ENCODE measurements at regions not wholly inside any gene's neighbourhood (a gene's known extent, or its start where the extent isn't known, plus 50 kb on each side); places are given as distances from the start of the nearest gene placed in this dataset.
"Not testable (repeated sequence)": the region's sequence is repeated elsewhere in the genome, so short reads cannot be mapped to it uniquely, and the experiment has no call there.

DNA sequence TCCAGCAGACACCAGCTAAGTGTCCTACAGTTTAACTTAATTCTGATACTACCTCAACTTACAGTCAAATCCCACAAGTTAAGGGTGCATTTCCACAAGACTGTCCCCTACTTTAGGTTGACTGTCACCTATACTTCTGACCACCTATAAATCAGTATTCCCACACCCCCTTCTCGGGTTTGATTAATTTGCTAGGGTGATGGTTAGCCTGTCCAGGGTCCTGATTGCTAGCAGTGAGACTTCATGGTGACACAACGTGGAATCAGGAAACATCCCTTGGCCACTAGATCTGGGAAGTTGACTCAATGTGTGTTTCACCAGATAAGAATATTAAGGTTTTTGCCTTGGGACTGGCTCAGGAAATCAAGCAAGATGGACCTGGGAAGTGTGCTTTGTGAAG is 88.4 kb downstream of the OR13A1 start:
- no peak for DNase-seq (ENCODE audit: low spot score)
- H3K27ac Mint-ChIP-seq (ENCODE audit: unreplicated experiment), result no peak overlapping the region
- no peaks in the 10 kb centered on the region for H3K36me3 Mint-ChIP-seq (ENCODE audit: low read depth)
- peaks cover 18% of the 10 kb centered on the region for H3K9me3 Mint-ChIP-seq (ENCODE audit: low read depth)
- TF ChIP-seq, protein P1, sequence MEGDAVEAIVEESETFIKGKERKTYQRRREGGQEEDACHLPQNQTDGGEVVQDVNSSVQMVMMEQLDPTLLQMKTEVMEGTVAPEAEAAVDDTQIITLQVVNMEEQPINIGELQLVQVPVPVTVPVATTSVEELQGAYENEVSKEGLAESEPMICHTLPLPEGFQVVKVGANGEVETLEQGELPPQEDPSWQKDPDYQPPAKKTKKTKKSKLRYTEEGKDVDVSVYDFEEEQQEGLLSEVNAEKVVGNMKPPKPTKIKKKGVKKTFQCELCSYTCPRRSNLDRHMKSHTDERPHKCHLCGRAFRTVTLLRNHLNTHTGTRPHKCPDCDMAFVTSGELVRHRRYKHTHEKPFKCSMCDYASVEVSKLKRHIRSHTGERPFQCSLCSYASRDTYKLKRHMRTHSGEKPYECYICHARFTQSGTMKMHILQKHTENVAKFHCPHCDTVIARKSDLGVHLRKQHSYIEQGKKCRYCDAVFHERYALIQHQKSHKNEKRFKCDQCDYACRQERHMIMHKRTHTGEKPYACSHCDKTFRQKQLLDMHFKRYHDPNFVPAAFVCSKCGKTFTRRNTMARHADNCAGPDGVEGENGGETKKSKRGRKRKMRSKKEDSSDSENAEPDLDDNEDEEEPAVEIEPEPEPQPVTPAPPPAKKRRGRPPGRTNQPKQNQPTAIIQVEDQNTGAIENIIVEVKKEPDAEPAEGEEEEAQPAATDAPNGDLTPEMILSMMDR (IDR thresholded peaks at IDR 0.05), result no peak
- no peak overlapping the region for H3K4me3 Mint-ChIP-seq (ENCODE audit: unreplicated experiment)
- H3K27me3 Mint-ChIP-seq (ENCODE audit: low read depth), result peaks cover 44% of the 10 kb centered on the region
- no peaks in the 10 kb centered on the region for H3K4me1 Mint-ChIP-seq (ENCODE audit: low read depth)

DNA sequence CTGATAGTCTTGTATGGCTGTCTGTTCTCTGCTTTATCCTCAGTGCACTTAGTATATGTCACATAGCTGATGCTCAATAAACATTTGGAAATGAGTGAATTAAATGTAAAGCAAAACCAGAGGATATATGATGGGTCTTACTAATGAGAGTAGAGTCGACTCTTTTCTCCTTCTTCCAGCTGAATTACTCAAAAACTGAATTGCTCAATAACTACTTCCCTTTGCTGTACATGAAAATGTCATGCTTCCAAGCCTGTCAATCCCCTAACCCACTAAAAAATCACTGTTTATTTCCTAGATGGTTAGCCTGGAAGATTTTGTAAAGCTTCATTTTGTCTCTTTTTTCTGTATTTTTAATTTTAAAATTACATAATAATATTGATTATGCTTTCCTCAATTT is 88.0 kb downstream of the OR13A1 start:
- Mint-ChIP-seq H3K4me3 (ENCODE audit: unreplicated experiment) (no peak overlapping the region), H3K27ac (ENCODE audit: unreplicated experiment) (no peak overlapping the region)
- TF ChIP-seq, protein P1 (IDR thresholded peaks at IDR 0.05), result no peak

DNA sequence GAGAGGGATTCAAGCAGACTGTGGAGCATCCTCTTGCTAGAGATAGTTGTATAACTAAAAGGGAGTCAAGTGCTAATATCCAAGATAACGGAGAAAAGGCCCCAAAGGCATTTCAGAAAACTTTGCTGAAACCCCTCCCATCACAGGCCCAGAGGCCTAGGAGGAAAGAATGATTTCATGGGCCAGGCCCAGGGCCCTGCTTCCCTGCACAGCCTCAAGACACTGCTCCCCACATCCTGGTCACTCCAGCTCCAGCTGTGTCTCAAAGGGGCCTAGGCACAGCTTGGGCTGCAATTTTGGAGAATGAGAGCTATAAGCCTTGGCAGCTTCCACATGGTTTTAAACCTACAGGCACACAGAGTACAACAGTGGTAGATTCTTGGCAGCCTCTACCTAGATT is 85.6 kb downstream of the OR13A1 start:
- H3K27ac Mint-ChIP-seq (ENCODE audit: unreplicated experiment), result no peak overlapping the region
- H3K4me1 Mint-ChIP-seq (ENCODE audit: low read depth), result no peaks in the 10 kb centered on the region
- peaks cover 47% of the 10 kb centered on the region for H3K27me3 Mint-ChIP-seq (ENCODE audit: low read depth)
- H3K9me3 Mint-ChIP-seq (ENCODE audit: low read depth), result peaks cover 18% of the 10 kb centered on the region
- TF ChIP-seq, protein P1 (IDR thresholded peaks at IDR 0.05), result no peak
- H3K36me3 Mint-ChIP-seq (ENCODE audit: low read depth), result no peaks in the 10 kb centered on the region
- no peak overlapping the region for H3K4me3 Mint-ChIP-seq (ENCODE audit: unreplicated experiment)
- DNase-seq (ENCODE audit: low spot score), result no peak

More for the DNA sequence above, 88.0 kb downstream of the OR13A1 start:
- H3K9me3 Mint-ChIP-seq (ENCODE audit: low read depth), result peaks cover 18% of the 10 kb centered on the region
- no peaks in the 10 kb centered on the region for H3K4me1 Mint-ChIP-seq (ENCODE audit: low read depth)
- no peak for DNase-seq (ENCODE audit: low spot score)
- peaks cover 47% of the 10 kb centered on the region for H3K27me3 Mint-ChIP-seq (ENCODE audit: low read depth)
- no peaks in the 10 kb centered on the region for H3K36me3 Mint-ChIP-seq (ENCODE audit: low read depth)

DNA sequence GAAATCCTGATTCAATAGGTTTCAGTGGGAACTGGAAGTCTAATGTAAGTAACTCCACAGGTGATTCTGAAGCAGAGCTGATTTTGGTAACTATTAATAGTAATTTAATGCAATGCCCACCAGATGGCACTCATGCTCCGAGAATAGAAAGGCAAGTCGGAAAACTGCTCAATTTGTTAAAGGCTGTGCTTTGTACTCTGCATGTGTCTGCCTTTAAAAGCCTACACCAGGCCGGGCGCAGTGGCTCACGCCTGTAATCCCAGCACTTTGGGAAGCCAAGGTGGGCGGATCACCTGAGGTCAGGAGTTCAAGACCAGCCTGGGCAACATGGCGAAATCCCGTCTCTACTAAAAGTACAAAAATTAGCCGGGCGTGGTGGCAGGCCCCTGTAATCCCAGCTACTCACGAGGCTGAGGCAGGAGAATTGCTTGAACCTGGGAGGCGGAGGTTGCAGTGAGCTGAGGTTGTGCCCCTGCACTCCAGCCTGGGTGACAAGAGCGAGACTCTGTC is 80.1 kb downstream of the OR13A1 start:
- TF ChIP-seq, protein P1 (IDR thresholded peaks at IDR 0.05), result peak; percentile 86
- Mint-ChIP-seq H3K27me3 (ENCODE audit: low read depth) (peaks cover 18% of the 10 kb centered on the region), H3K4me1 (ENCODE audit: low read depth) (peaks cover 16% of the 10 kb centered on the region)
- not testable (repeated sequence) for H3K4me3 Mint-ChIP-seq (ENCODE audit: unreplicated experiment); DNase-seq (ENCODE audit: low spot score); H3K36me3 Mint-ChIP-seq (ENCODE audit: low read depth); H3K27ac Mint-ChIP-seq (ENCODE audit: unreplicated experiment); H3K9me3 Mint-ChIP-seq (ENCODE audit: low read depth)

DNA sequence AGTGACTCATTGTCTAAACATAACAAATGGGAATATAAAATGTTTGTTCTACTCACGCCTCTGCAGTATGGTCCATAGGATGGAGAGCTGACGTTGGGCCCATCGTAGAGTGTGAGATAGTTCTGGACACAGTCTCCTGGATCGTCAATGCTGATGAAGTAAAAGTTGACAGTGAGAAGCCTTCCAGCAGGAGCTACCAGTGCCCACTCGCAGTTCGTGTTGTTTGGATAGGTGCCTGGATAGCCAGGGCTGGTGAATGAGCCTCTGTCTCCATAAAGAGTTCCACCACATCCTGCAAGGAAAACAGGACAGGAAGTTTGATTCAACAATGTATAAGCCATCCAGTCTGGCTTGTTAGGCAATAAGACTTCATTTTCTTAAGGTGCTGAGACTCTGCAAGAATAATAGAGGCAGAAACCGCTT is 79.6 kb downstream of the OR13A1 start:
- H3K4me3 Mint-ChIP-seq (ENCODE audit: unreplicated experiment), result no peak overlapping the region
- H3K36me3 Mint-ChIP-seq (ENCODE audit: low read depth), result no peaks in the 10 kb centered on the region
- H3K27me3 Mint-ChIP-seq (ENCODE audit: low read depth), result peaks cover 15% of the 10 kb centered on the region
- TF ChIP-seq, protein P1 (IDR thresholded peaks at IDR 0.05), result no peak
- H3K9me3 Mint-ChIP-seq (ENCODE audit: low read depth), result no peaks in the 10 kb centered on the region
- no peak overlapping the region for H3K27ac Mint-ChIP-seq (ENCODE audit: unreplicated experiment)
- H3K4me1 Mint-ChIP-seq (ENCODE audit: low read depth), result peaks cover 16% of the 10 kb centered on the region
- DNase-seq (ENCODE audit: low spot score), result no peak

Measured in chondrocyte (in vitro differentiated cells).